GM19025 (cell line): ENCODE measurements at regions not wholly inside any gene's neighbourhood (a gene's known extent, or its start where the extent isn't known, plus 50 kb on each side); places are given as distances from the start of the nearest gene placed in this dataset.

Source experiments
- ATAC-seq: cut with Tn5 transposase; IDR thresholded peaks from one replicate; pipeline ENCODE4 v1.9.1; 2021; ENCODE audit warnings: mild to moderate bottlenecking, low read depth, moderate library complexity; ENCODE audit not compliant: unreplicated experiment

GRCh38 chr6:139687055-139687454 is 312.6 kb upstream of the CITED2 start:
- no peak for ATAC-seq

GRCh38 chr6:139686308-139686707 is 311.9 kb upstream of the CITED2 start:
- no peak for ATAC-seq

GRCh38 chr6:139685009-139685408 is 310.6 kb upstream of the CITED2 start:
- no peak for ATAC-seq

GRCh38 chr6:139680819-139681218 is 306.4 kb upstream of the CITED2 start:
- no peak for ATAC-seq

- no peak for ATAC-seq
Measured at GRCh38 chr6:139679516-139680179, 305.2 kb upstream of the CITED2 start.

GRCh38 chr6:139676718-139677117 is 302.3 kb upstream of the CITED2 start:
- ATAC-seq, result no peak

- no peak for ATAC-seq
Measured at GRCh38 chr6:139666284-139666683, 291.8 kb upstream of the CITED2 start.

GRCh38 chr6:139663996-139664395 is 289.5 kb upstream of the CITED2 start:
- ATAC-seq, result no peak

GRCh38 chr6:139659711-139660110 is 285.3 kb upstream of the CITED2 start:
- no peak for ATAC-seq

GRCh38 chr6:139659196-139659595 is 284.7 kb upstream of the CITED2 start:
- no peak for ATAC-seq

GRCh38 chr6:139657119-139657518 is 282.7 kb upstream of the CITED2 start:
- no peak for ATAC-seq

GRCh38 chr6:139655783-139656705 is 281.6 kb upstream of the CITED2 start:
- ATAC-seq, result no peak

- ATAC-seq, result no peak
Measured at GRCh38 chr6:139654888-139655782, 280.7 kb upstream of the CITED2 start.

- no peak for ATAC-seq
Measured at GRCh38 chr6:139654309-139654708, 279.9 kb upstream of the CITED2 start.

- no peak for ATAC-seq
Measured at GRCh38 chr6:139653111-139653510, 278.7 kb upstream of the CITED2 start.

GRCh38 chr6:139650941-139651340 is 276.5 kb upstream of the CITED2 start:
- ATAC-seq, result no peak

- no peak for ATAC-seq
Measured at GRCh38 chr6:139649732-139650131, 275.3 kb upstream of the CITED2 start.

GRCh38 chr6:139649128-139649527 is 274.7 kb upstream of the CITED2 start:
- ATAC-seq, result no peak

- ATAC-seq, result no peak
Measured at GRCh38 chr6:139648430-139649000, 274.1 kb upstream of the CITED2 start.

- no peak for ATAC-seq
Measured at GRCh38 chr6:139647841-139648240, 273.4 kb upstream of the CITED2 start.
